Left lung (tissue), 4 donors: ENCODE measurements at regions not wholly inside any gene's neighbourhood (a gene's known extent, or its start where the extent isn't known, plus 50 kb on each side); places are given as distances from the start of the nearest gene placed in this dataset.

Source experiments
- ATAC-seq: fragments of 200-7000 bp; cut with Tn5 transposase; one replicate; pipeline ENCODE4 v1.9.1; 2020; ENCODE audit warnings: moderate library complexity
- DNase-seq, 4 donors: peaks; one replicate each; pipeline ENCODE4 v3.0.0-alpha.2; 2013 to 2020
- H3K27ac ChIP-seq, 2 donors: fragments of 200-600 bp; sonication (generic) in 1 of 2; one replicate each; pipeline versions ENCODE4 v1.5.0 to v1.8.0; 2020 to 2021
- H3K27me3 ChIP-seq, 2 donors: fragments of 200-600 bp; sonication (generic) in 1 of 2; one replicate each; pipeline versions ENCODE4 v1.5.0 to v1.8.0; 2020 to 2021
- H3K36me3 ChIP-seq, 2 donors: fragments of 200-600 bp; sonication (generic) in 1 of 2; one replicate each; pipeline versions ENCODE4 v1.5.0 to v1.8.0; 2020 to 2021
- H3K4me1 ChIP-seq, 2 donors: fragments of 200-600 bp; one replicate each; pipeline ENCODE4 v1.8.0; 2021
- H3K4me3 ChIP-seq, 2 donors: fragments of 200-600 bp; sonication (generic) in 1 of 2; one replicate each; pipeline versions ENCODE4 v1.5.0 to v1.8.0; 2020 to 2021; ENCODE audit warnings: mild to moderate bottlenecking in 1 of 2
- H3K9me3 ChIP-seq, 2 donors: fragments of 200-600 bp; sonication (generic) in 1 of 2; one replicate each; pipeline versions ENCODE4 v1.5.0 to v1.8.0; 2020 to 2021
- CTCF ChIP-seq, 2 donors: fragments of 200-600 bp; sonication (generic) in 1 of 2; IDR thresholded peaks; one replicate each; pipeline versions ENCODE4 v1.5.0 to v1.8.0; 2021; ENCODE audit warnings: antibody characterized with exemption in 2 of 2
- intact Hi-C, 2 donors: fragments of 100-400 bp; cut with DNase I; formaldehyde crosslinking; loops; one replicate each; pipeline versions ENCODE4 v1.11.2 to v1.14.2; 2022
- donor health status: DM: no; HTN: yes; CAD: no.
- donor health status: DM: no; HTN: no; CAD: no.

GRCh38 chr6:86276056-86276455 is 633.4 kb upstream of the SYNCRIP start:
- no peak overlapping the region for H3K4me3 ChIP-seq
- H3K27ac ChIP-seq: no peak overlapping the region
- H3K27me3 ChIP-seq: no peaks in the 10 kb centered on the region
- ATAC-seq (no peak), DNase-seq (no peak)
- no peaks in the 10 kb centered on the region for H3K36me3 ChIP-seq
- TF ChIP-seq CTCF (IDR thresholded peaks at IDR 0.05): no peak
- intact Hi-C loops: no loop called here
- H3K9me3 ChIP-seq: peaks cover 0 to 9% of the 10 kb centered on the region in 2 donors
- no peaks in the 10 kb centered on the region for H3K4me1 ChIP-seq

GRCh38 chr6:86273936-86274335 is 631.2 kb upstream of the SYNCRIP start:
- TF ChIP-seq CTCF (IDR thresholded peaks at IDR 0.05): no peak
- DNase-seq: no peak

GRCh38 chr6:86256615-86257187 is 614.0 kb upstream of the SYNCRIP start:
- Histone ChIP-seq H3K27me3 (no peaks in the 10 kb centered on the region), H3K4me1 (no peaks in the 10 kb centered on the region), H3K4me3 (no peak overlapping the region), H3K36me3 (no peaks in the 10 kb centered on the region), H3K9me3 (peaks cover 0 to 3% of the 10 kb centered on the region in 2 donors), H3K27ac (no peak overlapping the region)
- DNase-seq (peak in 1 of 4 donors; percentile 4), ATAC-seq (no peak)
- intact Hi-C loops: no loop called here
- no peak for TF ChIP-seq CTCF (IDR thresholded peaks at IDR 0.05)

More at GRCh38 chr6:86273936-86274335, 631.2 kb upstream of the SYNCRIP start:
- H3K9me3 ChIP-seq: peaks cover 0 to 13% of the 10 kb centered on the region in 2 donors
- H3K4me3 ChIP-seq: no peak overlapping the region
- no peaks in the 10 kb centered on the region for H3K4me1 ChIP-seq
- H3K27ac ChIP-seq: no peak overlapping the region
- no peaks in the 10 kb centered on the region for H3K36me3 ChIP-seq
- no peaks in the 10 kb centered on the region for H3K27me3 ChIP-seq
- ATAC-seq: no peak
- intact Hi-C loops: no loop called here

DNA sequence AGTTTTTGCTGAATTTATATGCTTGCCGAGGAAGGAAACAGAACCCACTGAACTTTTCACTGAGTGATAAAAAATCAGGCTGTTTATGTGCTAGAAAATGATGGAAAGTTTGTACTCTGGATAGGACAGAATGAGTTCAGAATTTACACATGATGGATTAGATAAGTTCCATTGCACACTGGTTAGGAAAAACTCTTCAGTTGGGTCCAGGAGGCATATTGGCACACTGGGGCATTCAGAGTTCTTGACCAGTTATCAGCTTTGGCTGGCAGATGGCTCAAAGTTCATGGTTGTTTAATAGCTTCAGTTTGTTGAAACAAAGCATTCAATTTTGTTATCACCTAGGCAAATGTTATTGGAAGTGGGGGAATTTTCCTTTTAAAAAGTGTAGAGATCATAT is 613.3 kb upstream of the SYNCRIP start:
- DNase-seq (no peak), ATAC-seq (no peak)
- Histone ChIP-seq H3K27me3 (no peaks in the 10 kb centered on the region), H3K36me3 (no peaks in the 10 kb centered on the region), H3K4me3 (no peak overlapping the region), H3K4me1 (no peaks in the 10 kb centered on the region), H3K27ac (no peak overlapping the region), H3K9me3 (peaks cover 0 to 3% of the 10 kb centered on the region in 2 donors)
- intact Hi-C loops: no loop called here
- TF ChIP-seq CTCF (IDR thresholded peaks at IDR 0.05): no peak

GRCh38 chr6:86251106-86251505 is 608.4 kb upstream of the SYNCRIP start:
- Histone ChIP-seq H3K4me1 (no peaks in the 10 kb centered on the region), H3K27ac (no peak overlapping the region), H3K36me3 (no peaks in the 10 kb centered on the region), H3K4me3 (no peak overlapping the region), H3K27me3 (no peaks in the 10 kb centered on the region), H3K9me3 (peaks cover 0 to 3% of the 10 kb centered on the region in 2 donors)
- intact Hi-C loops: no loop called here
- DNase-seq: no peak
- no peak for TF ChIP-seq CTCF (IDR thresholded peaks at IDR 0.05)
- ATAC-seq: no peak
